HG03571 (cell line): ENCODE measurements at regions not wholly inside any gene's neighbourhood (a gene's known extent, or its start where the extent isn't known, plus 50 kb on each side); places are given as distances from the start of the nearest gene placed in this dataset.
"Not testable (repeated sequence)": the region's sequence is repeated elsewhere in the genome, so short reads cannot be mapped to it uniquely, and the experiment has no call there.

Source experiments
- ATAC-seq: cut with Tn5 transposase; IDR thresholded peaks from one replicate; pipeline ENCODE4 v1.9.1; 2021; ENCODE audit not compliant: unreplicated experiment

DNA sequence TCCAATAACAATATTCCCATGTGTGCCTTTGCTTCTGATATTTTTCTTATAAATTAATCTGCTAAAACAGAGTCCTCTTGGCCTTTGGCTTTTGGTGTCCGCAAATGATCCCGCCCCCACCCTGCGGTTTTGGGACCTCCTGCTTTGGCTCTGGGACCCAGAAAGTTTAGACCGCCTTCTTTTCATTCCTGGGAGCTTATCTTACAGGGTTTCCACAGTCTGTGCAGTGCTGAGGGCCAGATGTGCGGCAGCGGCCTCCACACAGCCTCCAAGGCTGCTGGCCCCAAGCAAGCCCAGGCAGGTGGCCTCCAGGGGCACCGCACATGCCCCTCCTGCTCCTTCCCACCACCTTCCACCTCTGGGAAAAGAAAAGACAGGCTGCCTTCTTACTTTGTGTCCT, 191.5 kb downstream of the ERCC6L2 start:
- ATAC-seq, result no peak

DNA sequence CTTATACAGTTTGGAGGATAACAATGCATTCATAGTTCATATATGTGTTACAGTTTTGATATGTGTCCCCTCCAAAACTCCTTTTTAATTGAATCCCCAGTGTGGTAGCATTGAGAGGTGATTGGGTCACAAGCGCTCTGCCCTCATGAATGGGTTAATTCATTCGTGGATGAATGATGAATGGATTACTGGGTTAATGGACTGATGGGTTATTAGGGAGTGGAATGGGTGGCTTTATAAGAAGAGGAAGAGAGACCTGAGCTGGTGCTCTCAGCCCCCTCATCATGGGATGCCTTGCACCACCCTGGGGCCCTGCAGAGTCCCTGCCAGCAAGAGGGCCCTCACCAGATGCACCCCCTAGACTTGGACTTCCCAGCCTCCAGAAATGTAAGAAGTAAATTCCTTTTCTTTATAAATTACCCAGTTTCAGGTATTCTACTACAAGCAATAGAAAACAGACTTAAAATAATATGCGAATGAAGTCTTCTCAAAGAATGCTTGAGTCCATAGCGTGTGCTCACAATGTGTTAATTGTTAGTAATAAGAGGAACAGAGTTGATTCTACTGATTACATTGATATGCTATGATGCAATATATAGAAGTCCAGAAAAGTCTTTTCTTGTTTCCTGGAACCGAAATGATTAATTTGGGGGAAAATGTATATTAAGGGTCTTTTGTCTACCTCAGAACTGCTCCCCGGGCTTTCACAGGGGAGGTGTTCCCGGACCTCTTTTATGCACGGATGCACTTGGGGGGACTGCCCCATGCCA, 190.2 kb downstream of the ERCC6L2 start:
- no peak for ATAC-seq

DNA sequence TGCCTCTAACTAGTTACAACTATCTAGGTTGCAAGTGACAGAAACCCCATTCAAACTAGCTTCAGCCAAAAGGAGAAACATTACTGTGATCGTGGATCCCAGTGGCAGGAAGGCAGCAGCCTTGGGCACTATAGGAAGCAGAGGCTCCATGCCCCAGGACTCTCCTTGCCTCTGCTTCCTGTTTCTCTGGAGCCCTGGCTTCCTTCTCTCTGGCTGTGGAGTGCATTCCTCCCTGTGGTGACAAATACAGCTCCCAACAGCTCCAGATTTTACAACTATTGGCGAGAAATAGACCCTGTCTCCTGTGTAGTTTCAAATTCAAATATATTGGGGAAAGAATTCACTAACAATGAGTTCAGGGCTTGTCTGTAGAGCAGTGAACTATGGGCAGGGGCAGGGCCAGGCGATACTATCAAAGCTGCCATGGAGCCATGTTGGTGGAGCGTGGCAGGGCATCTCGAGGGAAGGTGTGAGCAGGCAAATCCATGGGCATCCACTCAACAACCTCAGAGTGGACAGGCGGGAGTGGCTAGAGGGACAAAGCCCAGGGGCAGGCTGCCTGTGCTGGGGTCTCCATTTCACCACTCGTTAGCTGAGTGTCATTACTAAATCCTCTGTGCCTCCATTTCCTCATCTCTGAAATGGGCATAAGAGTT, 189.5 kb downstream of the ERCC6L2 start:
- no peak for ATAC-seq

DNA sequence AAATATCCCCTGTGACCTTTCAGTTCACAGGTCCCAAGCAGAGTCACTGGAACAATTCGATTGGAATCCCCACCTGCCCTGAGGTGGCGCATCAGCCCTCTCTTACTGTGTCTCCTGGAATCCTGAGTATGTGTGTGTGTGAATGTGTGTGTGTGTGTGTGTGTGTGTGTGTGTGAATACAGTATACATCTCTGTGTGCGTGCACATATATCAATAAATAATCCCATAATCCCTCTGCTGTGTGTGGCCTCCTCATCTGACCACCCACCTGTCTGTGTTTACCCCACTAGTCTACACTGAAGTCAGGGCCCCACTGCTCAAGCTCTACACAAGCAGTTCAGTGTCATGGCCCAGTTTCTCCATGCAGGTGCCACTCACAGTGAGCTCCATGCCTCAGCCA, 187.4 kb downstream of the ERCC6L2 start:
- ATAC-seq, result no peak

DNA sequence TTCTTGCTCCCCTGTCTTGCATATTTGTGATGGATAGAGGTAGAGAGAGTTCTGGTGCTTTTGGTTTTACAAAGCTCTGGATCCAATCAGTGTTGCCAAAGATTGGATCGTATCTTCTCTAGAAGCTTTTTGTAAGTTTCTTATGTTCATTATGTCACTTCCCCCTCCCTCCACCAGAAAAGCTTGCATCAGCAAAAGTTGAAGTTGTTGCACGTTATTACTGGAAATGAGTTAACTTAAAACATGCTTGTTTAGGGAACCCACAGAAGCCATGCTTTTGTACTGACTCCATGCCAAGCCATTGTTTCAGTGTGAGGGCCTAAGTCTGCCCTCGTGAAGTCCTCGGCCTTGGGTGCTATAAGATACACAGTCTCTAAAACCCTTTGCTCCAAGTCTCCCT, 186.5 kb downstream of the ERCC6L2 start:
- ATAC-seq, result no peak

DNA sequence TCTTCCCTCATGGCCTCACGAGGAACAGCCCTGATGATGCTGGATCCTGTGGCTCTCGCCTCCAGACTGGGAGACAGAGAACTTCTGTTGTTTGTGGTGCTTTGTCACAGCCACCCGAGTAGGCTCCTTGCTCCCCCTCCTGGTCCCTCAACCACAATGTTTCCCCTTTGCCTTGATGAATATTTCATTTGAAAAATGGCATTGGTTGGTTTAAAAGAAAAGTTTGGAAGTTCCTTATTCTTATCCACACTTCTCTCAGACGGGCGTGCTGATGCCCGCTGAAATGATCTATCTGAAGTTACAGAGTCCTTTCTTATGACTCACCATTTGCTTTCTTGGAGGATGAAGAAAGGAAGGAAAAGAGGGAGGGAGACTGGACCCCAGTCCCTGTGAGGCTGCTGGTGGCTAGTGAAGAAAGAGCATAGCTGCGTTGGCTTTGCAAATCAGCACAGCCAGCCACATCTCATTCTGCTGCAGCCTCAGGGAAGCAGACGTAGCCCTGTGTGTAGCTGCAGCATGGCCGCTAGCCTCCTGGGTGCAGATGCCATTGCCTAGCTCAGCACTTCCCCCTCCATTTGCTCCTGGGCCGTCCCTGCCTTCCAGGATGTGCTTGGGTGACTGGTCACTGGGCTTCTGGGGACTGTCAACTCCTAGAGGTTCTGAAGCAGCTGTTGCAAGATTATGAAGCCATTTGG, 185.9 kb downstream of the ERCC6L2 start:
- ATAC-seq, result no peak

DNA sequence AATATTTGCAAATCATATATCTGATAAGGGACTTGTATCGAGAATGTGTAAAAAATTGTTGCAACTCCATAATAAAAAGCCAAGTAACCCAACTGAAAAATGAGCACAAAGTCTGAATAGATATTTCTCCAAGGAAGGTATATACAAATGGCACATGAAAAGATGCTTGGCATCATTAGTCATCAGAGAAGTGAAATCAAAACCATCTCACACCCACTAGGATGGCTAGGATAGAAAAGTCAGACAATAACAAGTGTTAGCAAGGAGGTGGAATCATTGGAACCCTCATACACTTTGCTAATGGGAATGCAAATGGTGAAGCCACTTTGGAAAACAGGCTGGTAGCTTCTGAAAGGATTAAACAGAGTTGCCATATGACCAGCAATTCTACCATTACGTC, 182.7 kb downstream of the ERCC6L2 start:
- ATAC-seq, result no peak

DNA sequence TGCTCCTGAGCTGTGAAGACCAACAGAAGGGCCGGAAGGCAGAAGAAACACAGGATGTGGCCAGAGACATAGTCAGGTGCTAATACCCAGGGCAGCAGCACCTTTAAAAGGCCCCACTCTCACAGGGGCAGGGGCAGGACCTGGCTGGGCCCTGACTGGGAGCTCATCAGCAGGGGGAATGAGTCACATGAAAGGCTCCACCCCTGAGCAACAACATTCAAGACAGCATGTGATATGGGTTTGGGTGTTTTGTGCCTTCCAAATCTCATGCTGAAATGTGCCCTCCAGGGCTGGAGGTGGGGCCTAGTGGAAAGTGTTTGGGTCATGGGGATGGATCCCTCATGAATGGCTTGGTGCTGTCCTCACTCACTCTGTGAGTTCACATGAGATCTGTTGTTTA, 181.7 kb downstream of the ERCC6L2 start:
- ATAC-seq, result no peak

DNA sequence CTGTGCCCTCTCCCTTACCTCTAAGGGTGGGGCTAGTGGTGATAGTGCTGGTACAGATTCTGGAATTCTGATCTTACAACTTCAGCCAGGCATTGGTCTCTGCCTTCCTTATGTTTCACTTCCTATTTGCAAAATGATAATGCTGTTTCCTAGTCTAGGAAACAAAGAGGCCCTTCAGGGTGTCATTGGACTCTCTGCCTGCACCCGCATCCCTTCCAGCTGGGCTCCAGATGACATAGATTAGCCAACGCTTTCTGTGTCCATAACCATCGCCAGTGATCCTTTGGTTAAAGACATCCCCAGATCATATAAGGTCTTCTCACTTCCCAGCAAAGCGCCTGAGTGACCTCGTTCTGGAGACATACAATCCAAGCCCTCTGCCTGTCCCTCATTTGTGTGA, 180.7 kb downstream of the ERCC6L2 start:
- ATAC-seq, result no peak

DNA sequence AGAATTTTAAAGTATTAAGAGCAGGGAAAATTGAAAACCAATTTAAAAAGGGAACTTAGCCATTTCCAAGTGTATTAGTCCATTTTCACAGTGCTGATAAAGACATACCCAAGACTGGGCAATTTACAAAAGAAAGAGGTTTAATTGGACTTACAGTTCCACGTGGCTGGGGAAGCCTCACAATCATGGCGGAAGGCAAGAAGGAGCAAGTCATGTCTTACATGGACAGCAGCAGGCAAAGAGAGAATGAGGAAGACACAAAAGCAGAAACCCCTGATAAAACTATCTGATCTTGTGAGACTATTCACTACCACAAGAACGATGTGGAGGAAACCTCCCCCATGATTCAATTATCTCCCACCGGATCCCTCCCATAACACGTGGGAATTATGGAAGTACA, 178.8 kb downstream of the ERCC6L2 start:
- ATAC-seq, result not testable (repeated sequence)

DNA sequence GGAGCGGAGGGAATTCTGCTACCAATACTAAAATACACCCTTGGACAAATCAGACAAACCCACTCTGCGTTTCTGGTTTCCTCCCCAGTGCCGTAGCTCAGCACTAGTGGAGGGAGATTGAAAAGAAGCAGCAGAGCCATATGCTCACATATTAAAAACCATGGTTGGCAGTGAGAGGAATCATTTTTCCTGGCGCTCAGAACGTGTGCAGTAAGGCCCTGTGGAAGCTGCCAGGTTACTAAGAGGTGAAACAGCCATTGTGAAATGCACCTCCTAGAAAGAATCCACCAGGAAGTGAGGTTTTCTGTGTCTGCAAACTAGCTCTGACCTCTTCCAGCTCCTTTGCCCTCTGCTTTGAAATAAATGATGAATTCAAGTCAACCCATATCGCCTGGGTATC, 177.2 kb downstream of the ERCC6L2 start:
- ATAC-seq, result no peak

DNA sequence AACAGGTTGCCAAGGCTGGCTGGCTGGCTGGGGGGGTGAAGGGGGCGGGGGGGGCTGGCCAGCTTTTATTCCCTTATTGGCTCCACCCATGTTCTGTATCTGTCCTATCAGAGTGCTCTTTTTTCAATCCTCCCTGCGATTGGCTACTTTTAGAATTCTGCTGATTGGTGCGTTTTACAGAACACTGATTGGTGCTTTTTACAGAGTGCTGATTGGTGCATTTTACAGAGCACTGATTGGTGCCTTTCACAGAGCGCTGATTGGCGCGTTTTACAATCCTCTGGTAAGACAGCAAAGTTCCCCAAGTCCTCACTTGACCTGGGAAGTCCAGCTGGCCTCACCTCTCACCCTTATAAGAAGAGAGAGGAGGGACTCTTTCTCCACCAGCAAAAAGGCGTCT, 175.9 kb downstream of the ERCC6L2 start:
- ATAC-seq, result no peak

DNA sequence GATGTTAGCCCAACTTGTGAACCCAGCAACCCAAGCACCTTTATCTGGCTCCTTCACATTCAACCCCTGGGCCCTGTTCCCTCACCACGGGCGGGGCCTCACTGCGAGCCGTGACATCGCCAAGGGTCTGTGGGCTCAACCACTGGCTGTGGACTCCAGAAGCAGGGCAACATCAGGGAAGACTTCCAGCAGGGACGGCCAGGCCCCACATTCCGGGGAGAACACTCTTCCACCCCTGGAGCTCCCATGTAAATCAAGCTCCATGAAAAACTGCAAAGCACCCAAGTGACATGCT, 175.3 kb downstream of the ERCC6L2 start:
- ATAC-seq, result no peak

DNA sequence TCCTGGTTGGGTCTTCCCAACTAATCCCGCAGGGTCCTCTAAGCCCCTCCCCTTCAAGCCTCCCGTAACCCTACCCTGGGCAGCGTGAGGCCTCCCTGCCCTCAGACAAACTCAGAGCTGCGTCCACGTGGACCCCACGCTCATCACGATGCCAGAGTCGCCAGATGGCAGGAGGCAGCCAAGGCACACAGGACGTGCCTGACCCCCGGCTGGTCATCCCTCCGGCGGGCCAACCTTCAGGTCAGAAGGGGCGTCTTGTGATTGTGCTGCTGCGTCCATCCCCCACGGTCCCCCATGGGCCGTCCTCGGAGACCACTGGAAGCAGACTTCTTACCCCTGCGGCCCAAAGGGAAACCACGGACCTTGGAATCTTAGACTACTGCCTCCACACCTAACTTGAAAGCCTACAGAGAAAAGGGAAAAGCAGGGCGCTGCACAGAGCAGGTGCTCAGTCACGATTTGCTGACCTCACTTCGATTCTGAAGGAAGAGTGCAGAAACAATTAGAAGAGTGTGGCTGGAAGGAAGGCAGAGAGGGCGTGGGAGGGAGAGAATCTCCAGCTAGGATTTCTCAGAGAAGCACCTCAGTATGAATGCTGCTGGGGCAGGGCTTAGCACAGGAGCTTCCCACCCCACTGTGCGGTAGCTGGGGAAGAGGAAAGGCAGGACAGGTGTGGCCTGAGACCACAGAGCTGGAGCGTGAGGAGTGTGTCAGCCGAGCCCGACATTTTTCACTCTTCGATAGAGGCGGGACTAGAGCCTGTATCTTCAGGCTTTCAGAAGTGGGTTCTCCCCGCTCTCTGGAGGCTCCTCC, 174.8 kb downstream of the ERCC6L2 start:
- no peak for ATAC-seq

DNA sequence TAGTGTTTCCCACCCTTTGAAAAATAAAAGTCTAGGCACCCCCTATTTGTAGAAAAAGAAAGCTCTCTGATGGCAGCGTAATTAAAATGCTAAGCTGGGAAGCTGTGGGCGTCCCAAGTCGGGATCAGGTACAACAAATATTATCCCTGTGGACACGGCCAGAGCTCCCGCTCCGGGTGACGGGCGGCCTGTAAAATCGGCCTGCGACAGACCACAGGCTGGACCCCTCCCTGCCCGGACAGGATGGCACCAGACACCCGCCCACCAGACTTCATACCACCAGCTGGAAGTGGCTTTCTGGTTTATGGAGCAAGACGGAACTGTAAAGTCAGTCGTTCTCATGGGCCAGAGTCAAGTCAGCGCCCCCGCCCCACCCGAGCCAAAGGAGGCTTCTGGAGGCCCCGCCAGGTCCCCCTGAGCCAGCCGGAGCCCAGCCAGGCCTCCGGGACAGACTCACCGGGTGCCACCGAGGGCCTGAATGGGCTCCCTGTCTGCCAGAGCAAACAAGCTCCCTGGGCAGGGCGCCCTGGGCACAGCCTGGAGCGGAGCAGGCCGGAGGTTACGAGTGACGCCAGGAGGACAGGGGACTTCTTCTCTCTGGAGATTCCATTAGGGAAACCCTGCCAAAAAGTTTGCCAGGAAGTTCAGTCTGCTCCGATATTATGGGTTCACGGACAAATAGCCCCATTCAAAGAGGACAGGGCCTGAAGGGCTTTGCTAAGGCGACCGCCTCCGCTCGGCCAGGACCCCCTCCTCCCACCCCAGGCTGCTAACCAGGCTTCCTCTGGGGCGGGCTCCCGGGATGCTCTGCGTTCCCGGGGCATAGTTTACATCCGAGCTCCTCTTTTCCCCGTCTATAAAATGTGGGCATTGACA, 173.7 kb downstream of the ERCC6L2 start:
- no peak for ATAC-seq

DNA sequence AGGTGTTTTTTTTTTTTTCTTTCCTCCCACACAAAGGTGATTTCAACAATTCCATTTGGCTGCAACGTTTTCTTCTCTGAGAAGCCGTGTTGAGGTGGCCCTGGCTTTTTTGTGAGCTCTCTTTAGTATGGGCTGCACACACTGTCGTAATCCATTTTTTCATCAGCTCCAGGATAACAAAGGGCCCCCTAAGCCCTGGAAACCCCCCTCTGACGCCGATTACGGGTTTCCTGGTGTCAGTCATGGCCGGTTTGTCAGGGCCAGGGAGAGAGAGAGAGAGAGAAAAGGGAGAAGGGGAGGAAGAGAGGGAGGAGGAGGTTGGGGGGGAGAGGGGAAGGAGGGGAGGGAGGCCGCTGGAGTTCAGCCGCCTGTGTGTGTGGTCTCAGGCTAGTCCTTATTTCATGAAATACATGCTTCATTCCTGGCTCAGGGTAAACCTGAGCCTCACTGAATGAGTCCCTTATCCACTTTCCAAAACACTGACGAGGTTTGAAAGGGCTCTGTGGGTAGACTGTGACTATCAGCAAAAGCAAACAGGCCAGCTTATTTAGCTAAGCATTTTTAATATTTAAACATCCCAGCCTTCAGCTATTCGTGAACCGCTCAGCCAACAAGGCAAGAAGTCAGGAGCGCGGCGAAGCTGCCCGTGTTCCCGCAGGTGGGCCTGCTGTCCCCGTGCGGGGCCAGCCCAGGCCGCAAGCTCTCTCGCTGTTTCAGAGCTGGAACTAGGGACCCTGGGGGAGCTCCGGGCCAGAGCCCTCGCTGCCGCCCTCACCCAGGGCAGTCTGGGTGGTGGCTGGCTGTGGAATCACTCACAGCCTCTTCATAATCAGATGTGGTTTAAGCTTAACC, 172.8 kb downstream of the ERCC6L2 start:
- ATAC-seq, result no peak

DNA sequence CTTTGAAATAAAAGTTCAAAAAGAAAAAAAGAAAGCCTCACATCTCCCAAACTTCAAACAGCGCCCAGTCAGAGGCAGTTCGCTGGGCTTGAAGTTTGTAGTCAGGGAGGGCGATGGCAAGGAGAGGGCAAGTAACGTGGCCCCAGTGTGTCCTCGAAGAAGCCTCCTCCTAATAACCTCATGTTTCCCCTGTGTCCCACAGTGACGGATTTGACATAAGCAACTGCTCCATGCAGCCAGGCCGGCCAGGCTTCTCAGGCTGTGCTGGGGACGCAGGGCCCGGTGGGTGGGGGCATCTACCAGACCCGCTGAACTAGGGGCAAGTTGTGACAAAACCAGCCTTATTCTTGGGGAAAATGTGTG, 172.2 kb downstream of the ERCC6L2 start:
- ATAC-seq, result no peak

DNA sequence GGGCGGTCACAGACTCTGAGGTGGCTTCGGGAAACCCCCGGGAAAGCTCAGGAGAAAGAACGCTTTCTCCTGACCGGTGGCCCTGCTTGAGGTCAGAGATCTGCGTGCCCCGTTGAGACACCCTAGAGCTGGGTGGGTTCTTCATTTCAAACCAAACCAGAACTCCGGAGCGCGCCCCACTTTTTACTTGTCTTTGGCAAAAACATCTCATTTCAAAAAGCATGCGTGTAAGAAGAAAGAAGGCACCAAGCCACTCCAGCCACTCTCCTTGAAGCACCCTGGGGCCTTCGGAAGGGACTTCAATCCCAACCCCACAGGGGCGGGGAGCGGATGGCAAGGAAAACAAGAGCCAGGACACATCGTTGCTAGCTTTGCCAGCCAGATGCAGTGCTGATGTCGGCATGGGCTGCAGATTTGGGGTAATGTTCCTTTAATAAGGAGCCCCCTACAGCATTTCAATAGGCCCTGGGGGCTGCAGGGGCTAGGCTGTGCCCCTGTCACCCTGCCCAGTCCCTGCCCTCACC, 171.7 kb downstream of the ERCC6L2 start:
- no peak for ATAC-seq

DNA sequence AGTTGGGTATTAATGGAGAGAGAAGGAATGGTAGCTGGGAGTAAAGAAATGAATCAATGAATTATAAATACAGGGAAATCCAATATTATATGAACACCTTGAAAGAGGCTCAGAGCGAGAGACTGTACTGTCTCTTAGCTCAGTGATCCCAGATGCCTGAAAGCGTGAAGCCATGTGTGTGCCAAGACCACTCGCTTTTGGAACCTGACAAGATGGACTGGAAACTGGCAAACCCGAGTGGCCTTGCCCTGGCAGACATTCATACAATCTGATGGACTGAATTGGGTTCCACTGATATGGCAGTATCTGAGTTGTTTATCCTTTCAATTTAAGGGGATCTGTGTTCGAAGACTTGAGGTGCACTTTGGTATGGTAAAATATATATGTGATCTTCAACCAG, 170.3 kb downstream of the ERCC6L2 start:
- ATAC-seq, result no peak

DNA sequence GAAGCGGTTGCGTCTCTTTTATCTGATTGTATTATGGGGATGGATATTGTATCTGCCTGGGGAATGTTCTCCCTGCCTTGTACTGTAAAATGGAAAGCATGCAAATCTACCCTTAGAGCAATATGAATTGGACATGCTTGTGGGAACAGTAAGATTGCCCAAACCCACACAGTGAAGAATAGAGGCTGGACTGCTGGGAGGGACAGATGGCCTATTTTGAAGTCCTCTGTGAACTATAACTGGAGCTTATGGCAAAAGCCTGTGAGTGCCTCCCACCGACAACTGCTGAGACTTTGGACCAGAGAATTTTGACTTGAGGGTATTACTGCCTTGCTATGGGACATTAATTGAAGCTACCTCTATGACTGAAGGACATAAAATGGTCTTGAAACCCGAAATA, 168.9 kb downstream of the ERCC6L2 start:
- ATAC-seq, result no peak
